Activated CD4-positive, alpha-beta memory T cell treated with anti-CD3 and anti-CD28 coated beads for 36 hours (primary cell): ENCODE measurements at regions not wholly inside any gene's neighbourhood (a gene's known extent, or its start where the extent isn't known, plus 50 kb on each side); places are given as distances from the start of the nearest gene placed in this dataset.

Source experiments
- CTCF ChIA-PET: fragments of 350-600 bp; sonication (Branson Sonifier 250); formaldehyde crosslinking; loops from one replicate; lab custom pipeline; 2021; ENCODE audit warnings: antibody characterized with exemption, inconsistent platforms; lab: Charles Lee
- POLR2A ChIA-PET: fragments of 350-600 bp; sonication (Branson Sonifier 250); formaldehyde crosslinking; loops from one replicate; lab custom pipeline; 2021; ENCODE audit warnings: antibody characterized with exemption; lab: Charles Lee
- DNase-seq: peaks from one replicate; pipeline ENCODE4 v3.0.0-alpha.2; 2020
- H3K27ac Mint-ChIP-seq: one replicate; pipeline ENCODE4 v1.8.0; 2021; ENCODE audit warnings: mixed read lengths
- H3K27me3 Mint-ChIP-seq: one replicate; pipeline ENCODE4 v1.8.0; 2021; ENCODE audit warnings: mixed read lengths
- H3K36me3 Mint-ChIP-seq: one replicate; pipeline ENCODE4 v1.8.0; 2021; ENCODE audit warnings: mixed read lengths
- H3K4me1 Mint-ChIP-seq: one replicate; pipeline ENCODE4 v1.8.0; 2021; ENCODE audit warnings: low read depth, mixed read lengths
- H3K4me3 Mint-ChIP-seq: one replicate; pipeline ENCODE4 v1.8.0; 2021; ENCODE audit warnings: mild to moderate bottlenecking, mixed read lengths
- H3K9me3 Mint-ChIP-seq: one replicate; pipeline ENCODE4 v1.8.0; 2021; ENCODE audit warnings: mixed read lengths
- intact Hi-C: fragments of 100-400 bp; cut with micrococcal nuclease; formaldehyde crosslinking; loops from one replicate; pipeline ENCODE4 v1.15.1; 2023

DNA sequence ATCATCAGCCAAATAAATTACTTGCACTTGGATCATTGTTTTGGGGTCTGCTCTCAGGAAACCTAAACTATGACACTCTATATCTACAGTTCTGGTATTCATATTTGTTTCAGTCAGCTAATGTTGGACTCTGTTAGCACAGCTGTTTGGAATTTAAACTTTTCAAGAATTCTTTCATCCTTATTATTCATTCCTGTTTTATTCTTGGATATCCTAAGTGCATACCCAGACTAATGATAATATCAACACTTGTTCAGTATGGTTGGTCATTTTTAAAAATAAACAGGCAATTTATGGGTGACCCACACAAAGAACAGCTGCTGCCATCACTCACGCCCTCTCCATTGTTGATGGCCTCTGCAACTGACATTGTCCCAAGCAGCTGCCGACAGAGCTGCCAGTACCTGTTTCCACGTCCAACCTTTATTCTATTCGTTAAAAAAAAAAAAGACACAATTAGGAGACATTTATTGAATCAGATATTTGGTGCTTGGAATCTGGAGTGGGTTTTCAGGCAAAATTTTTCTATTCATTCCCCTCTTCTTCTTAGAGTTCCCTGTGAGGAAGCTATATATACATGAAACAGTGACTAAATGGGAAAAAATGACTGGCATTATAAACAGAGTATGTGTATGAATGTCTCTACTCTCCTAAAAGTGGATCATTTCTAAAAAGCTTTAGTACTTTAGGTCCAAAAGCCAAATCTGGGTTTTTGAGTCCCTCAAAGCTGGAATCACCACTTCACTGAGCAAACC is 252.1 kb upstream of the NAV3 start:
- CTCF ChIA-PET, result no interaction called here
- Mint-ChIP-seq H3K9me3 (peaks cover 6% of the 10 kb centered on the region), H3K27me3 (no peaks in the 10 kb centered on the region), H3K4me1 (no peaks in the 10 kb centered on the region), H3K27ac (no peak overlapping the region), H3K36me3 (no peaks in the 10 kb centered on the region), H3K4me3 (no peak overlapping the region)
- POLR2A ChIA-PET, result no interaction called here
- DNase-seq, result no peak
- intact Hi-C loops, result no loop called here

DNA sequence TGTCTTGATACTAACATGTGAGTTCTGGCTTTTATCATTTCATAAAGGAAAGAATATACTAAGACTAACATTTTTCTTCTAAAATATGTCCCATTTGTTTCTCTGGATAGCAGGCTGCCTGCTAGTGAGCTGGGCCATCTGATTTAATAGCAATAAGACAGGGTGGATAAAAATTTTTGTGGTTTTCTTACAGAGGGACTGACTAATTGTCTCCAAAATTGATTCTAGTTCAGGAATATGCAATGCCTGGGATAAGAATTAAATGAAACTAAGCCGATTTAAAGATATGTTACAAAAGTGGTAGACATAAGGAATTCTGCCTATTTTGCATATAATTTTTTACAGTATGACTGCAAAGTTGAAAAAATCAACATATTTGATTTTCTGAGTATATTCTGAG is 252.9 kb upstream of the NAV3 start:
- Mint-ChIP-seq H3K27ac (no peak overlapping the region), H3K27me3 (no peaks in the 10 kb centered on the region), H3K4me1 (no peaks in the 10 kb centered on the region), H3K9me3 (peaks cover 6% of the 10 kb centered on the region), H3K36me3 (no peaks in the 10 kb centered on the region), H3K4me3 (no peak overlapping the region)
- ChIA-PET POLR2A (no interaction called here), CTCF (no interaction called here)
- no peak for DNase-seq
- intact Hi-C loops, result no loop called here

GRCh38 chr12:77575376-77575919 is 255.2 kb upstream of the NAV3 start:
- no peaks in the 10 kb centered on the region for H3K36me3 Mint-ChIP-seq
- DNase-seq, result no peak
- no peak overlapping the region for H3K4me3 Mint-ChIP-seq
- H3K4me1 Mint-ChIP-seq, result no peaks in the 10 kb centered on the region
- ChIA-PET POLR2A (no interaction called here), CTCF (no interaction called here)
- H3K27me3 Mint-ChIP-seq, result no peaks in the 10 kb centered on the region
- H3K27ac Mint-ChIP-seq, result no peak overlapping the region
- intact Hi-C loops, result no loop called here
- H3K9me3 Mint-ChIP-seq, result peaks cover 6% of the 10 kb centered on the region

- no peak for DNase-seq
- Mint-ChIP-seq H3K4me3 (no peak overlapping the region), H3K27me3 (no peaks in the 10 kb centered on the region), H3K36me3 (no peaks in the 10 kb centered on the region), H3K4me1 (no peaks in the 10 kb centered on the region), H3K27ac (no peak overlapping the region), H3K9me3 (peaks cover 2% of the 10 kb centered on the region)
- POLR2A ChIA-PET, result no interaction called here
- intact Hi-C loops, result no loop called here
- CTCF ChIA-PET, result no interaction called here
These were observed 258.3 kb upstream of the NAV3 start for GRCh38 chr12:77572371-77572770.

DNA sequence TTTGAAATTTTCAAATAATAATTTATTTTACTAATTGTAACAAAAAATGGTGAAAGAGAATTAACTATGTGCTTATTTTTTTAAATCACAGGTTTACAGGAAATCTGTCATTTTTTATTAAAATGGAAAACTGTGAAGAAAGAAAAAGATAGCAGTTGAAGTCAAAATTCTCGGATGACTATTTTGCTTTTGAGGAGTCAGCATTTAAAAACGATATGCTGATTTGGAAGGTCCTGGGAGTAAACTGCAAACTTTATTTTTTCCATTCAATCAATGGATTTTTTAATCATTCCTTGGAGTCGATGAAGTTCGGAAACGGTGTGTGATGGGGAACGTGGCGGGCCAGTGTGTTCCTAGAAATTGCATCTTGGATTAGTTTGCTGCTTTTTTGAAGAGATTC is 258.9 kb upstream of the NAV3 start:
- Mint-ChIP-seq H3K27ac (no peak overlapping the region), H3K36me3 (no peaks in the 10 kb centered on the region), H3K9me3 (peaks cover 2% of the 10 kb centered on the region), H3K27me3 (no peaks in the 10 kb centered on the region), H3K4me3 (no peak overlapping the region), H3K4me1 (no peaks in the 10 kb centered on the region)
- DNase-seq, result no peak
- CTCF ChIA-PET, result no interaction called here
- POLR2A ChIA-PET, result no interaction called here
- intact Hi-C loops, result no loop called here

DNA sequence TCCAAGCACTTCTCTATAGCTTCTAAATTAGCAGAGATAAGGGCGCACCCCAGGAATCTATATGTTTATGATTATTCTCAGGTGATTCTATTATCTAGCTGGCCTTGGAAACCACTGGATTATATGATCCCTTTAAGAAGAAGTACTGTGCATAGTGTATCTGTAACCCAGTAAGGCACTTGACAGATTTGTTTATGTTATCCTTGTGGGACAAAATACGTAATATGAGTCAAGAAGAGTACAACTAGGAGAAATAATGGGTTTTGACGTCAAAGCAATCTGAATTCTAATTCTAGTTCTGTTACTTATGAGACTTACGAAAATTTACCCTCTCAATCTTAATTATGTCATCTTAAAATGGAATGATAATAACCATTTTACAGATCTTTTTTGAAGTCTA is 259.6 kb upstream of the NAV3 start:
- no peak for DNase-seq
- H3K9me3 Mint-ChIP-seq, result peaks cover 2% of the 10 kb centered on the region
- H3K36me3 Mint-ChIP-seq, result no peaks in the 10 kb centered on the region
- no peaks in the 10 kb centered on the region for H3K4me1 Mint-ChIP-seq
- H3K27me3 Mint-ChIP-seq, result no peaks in the 10 kb centered on the region
- POLR2A ChIA-PET, result no interaction called here
- H3K4me3 Mint-ChIP-seq, result no peak overlapping the region
- intact Hi-C loops, result no loop called here
- no peak overlapping the region for H3K27ac Mint-ChIP-seq
- CTCF ChIA-PET, result no interaction called here

DNA sequence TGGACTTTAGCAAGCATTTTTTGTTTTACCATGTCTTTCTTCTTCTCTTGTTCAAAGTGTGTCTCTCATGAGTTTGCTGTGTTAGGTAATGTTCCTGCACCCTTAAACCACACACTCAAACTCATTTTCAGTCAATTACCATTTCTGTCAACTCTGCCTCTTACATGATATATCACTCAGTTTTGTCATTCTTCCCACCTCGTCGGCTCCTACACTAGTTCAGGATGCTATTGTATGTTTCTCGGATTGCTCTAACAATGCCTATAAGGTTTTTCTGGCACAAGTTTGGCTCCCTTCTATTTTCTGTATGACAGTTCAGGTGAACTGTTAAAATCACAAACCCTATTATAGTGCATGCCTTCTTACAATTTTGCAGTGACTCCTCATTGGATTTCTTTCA is 260.8 kb upstream of the NAV3 start:
- no peak overlapping the region for H3K4me3 Mint-ChIP-seq

DNA sequence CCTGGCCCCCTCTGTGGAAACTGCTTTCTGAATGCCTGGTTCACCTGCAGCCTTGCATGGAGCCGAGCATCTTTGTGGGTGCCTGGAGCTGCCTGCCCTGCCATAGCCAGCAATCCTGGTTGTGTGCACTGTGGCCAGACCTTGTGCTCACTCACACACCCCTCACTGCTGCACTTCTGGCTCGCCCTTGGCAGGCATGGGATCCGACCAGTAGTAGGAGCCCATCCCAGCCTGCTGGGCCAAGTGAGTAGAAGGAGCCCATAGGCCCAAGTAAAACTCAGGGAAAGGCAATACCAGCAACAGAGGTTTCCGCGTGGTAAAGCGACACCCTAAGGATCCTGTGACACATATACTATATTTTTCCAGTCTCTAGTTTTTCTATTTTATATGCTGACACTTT is 270.0 kb upstream of the NAV3 start:
- DNase-seq, result no peak
- Mint-ChIP-seq H3K4me3 (no peak overlapping the region), H3K36me3 (no peaks in the 10 kb centered on the region), H3K27me3 (no peaks in the 10 kb centered on the region), H3K27ac (no peak overlapping the region), H3K4me1 (no peaks in the 10 kb centered on the region), H3K9me3 (peaks cover 6% of the 10 kb centered on the region)
- POLR2A ChIA-PET, result no interaction called here
- intact Hi-C loops, result no loop called here
- CTCF ChIA-PET, result no interaction called here

More for the DNA sequence above, 260.8 kb upstream of the NAV3 start:
- Mint-ChIP-seq H3K9me3 (peaks cover 7% of the 10 kb centered on the region), H3K36me3 (no peaks in the 10 kb centered on the region), H3K27me3 (no peaks in the 10 kb centered on the region), H3K27ac (no peak overlapping the region), H3K4me1 (no peaks in the 10 kb centered on the region)
- POLR2A ChIA-PET, result no interaction called here
- DNase-seq, result no peak
- CTCF ChIA-PET, result interaction anchor here (0.6 kb wide), 1 partner anchor 457 kb away, joined by 3 read pairs; no protein-coding TSS in a partner anchor
- intact Hi-C loops, result no loop called here

DNA sequence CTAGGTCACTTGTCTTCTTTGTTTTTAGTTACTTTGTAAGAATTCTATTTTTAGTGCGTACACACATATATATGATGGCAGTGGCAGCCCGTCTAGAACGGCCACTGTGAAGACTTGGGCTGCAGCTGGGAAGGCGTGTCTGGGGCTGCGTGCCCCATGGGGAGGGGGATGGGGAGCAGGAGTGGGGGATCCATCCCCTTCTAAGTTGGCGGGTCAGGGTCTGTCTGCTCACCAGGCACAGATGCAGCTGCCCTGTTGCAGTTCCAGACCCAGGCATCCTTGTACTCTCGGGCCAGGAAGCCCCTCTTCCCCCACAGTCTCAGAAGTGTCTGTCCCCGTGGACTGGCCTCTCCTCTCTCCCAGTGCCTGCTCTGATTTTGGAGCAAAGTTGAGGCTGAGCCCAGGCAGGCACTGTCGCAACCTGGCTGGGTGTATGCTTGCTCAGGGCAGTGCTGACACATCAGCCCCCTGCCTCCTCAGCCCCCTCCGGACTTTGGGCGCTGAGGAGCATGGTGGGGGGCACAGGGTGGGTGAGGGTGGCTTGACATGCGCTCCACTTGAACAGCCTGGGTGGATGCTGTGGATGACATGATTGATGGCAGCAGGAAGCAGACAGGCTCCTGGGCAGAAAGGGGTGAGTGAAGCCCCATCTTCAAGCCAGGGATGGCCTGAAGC is 271.2 kb upstream of the NAV3 start:
- no peak overlapping the region for H3K27ac Mint-ChIP-seq
- intact Hi-C loops, result no loop called here
- no peaks in the 10 kb centered on the region for H3K4me1 Mint-ChIP-seq
- no peaks in the 10 kb centered on the region for H3K9me3 Mint-ChIP-seq
- POLR2A ChIA-PET, result no interaction called here
- no peaks in the 10 kb centered on the region for H3K36me3 Mint-ChIP-seq
- no peak overlapping the region for H3K4me3 Mint-ChIP-seq
- H3K27me3 Mint-ChIP-seq, result no peaks in the 10 kb centered on the region
- CTCF ChIA-PET, result no interaction called here
- no peak for DNase-seq

DNA sequence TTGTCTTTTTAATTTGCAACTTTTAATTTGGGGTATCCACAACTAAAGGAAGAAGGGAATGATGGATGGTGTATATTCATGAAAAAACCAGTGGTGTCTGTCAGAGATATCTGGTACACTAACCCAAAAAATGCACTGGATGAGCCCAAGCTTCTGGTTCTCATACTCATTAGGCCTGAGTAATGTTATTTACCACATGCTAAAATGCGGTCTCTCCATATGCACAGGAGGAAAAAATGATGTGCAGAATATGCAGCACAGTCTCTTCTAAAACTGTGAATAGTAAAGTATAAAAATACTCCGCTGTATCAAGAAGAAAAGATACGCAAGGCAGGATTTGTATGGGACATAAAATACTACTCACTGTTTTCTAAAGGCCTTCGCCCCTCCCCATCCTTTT is 275.6 kb upstream of the NAV3 start:
- Mint-ChIP-seq H3K27me3 (no peaks in the 10 kb centered on the region), H3K36me3 (no peaks in the 10 kb centered on the region), H3K4me1 (no peaks in the 10 kb centered on the region), H3K27ac (no peak overlapping the region), H3K9me3 (no peaks in the 10 kb centered on the region), H3K4me3 (no peak overlapping the region)
- intact Hi-C loops, result no loop called here
- CTCF ChIA-PET, result no interaction called here
- POLR2A ChIA-PET, result no interaction called here
- DNase-seq, result no peak

GRCh38 chr12:77553976-77554619 is 276.6 kb upstream of the NAV3 start:
- H3K9me3 Mint-ChIP-seq, result no peaks in the 10 kb centered on the region
- no peak overlapping the region for H3K27ac Mint-ChIP-seq
- DNase-seq, result no peak
- H3K4me1 Mint-ChIP-seq, result no peaks in the 10 kb centered on the region
- no peaks in the 10 kb centered on the region for H3K36me3 Mint-ChIP-seq
- no peak overlapping the region for H3K4me3 Mint-ChIP-seq
- ChIA-PET POLR2A (no interaction called here), CTCF (no interaction called here)
- intact Hi-C loops, result no loop called here
- H3K27me3 Mint-ChIP-seq, result no peaks in the 10 kb centered on the region

DNA sequence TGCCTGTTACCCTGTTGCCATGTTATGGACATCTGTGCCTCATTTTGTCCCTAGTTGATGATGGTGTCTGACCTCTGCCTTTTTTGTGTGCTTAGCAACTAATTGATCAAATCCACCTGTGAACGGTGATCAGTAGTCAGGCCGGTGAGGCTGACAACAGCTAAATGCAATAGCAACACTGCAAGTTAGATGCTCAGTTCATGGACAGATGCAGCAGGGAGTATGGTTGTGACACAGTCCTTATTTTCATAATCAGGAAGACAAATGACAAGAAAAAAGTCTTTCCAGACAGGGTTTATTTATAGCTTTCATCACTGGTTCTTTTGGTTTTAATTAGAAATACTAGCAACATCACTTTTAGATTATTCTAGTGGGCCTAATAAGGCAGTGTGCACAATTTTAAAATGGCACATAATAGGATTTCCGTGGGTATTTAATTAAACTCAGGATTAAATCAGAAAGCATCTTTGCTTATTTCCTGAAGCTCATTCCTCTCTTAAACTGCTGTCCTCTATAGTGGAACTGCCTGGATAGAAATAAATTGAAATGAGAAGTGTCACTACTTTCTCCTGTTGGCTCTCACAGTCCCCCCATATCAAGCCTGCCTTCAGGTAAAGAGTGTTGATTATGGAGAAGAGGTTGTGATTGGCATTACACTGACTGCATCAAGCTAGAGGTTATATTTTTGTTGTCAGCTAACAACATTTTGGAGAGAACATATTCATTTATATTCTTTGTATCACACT is 281.1 kb upstream of the NAV3 start:
- intact Hi-C loops, result no loop called here
- H3K27ac Mint-ChIP-seq, result no peak overlapping the region
- ChIA-PET CTCF (no interaction called here), POLR2A (no interaction called here)
- no peak overlapping the region for H3K4me3 Mint-ChIP-seq
- no peaks in the 10 kb centered on the region for H3K27me3 Mint-ChIP-seq
- no peaks in the 10 kb centered on the region for H3K4me1 Mint-ChIP-seq
- no peak for DNase-seq
- H3K36me3 Mint-ChIP-seq, result no peaks in the 10 kb centered on the region
- peaks cover 3% of the 10 kb centered on the region for H3K9me3 Mint-ChIP-seq
